Lower lobe of right lung (tissue), 2 donors: ENCODE measurements at regions not wholly inside any gene's neighbourhood (a gene's known extent, or its start where the extent isn't known, plus 50 kb on each side); places are given as distances from the start of the nearest gene placed in this dataset.
"Not testable (repeated sequence)": the region's sequence is repeated elsewhere in the genome, so short reads cannot be mapped to it uniquely, and the experiment has no call there.

Experiments used
- ATAC-seq, 2 donors: fragments of 200-7000 bp; cut with Tn5 transposase; one replicate each; pipeline ENCODE4 v1.9.1; 2020 to 2022; ENCODE audit warnings: mild to moderate bottlenecking in 2 of 2, moderate library complexity in 2 of 2
- DNase-seq: peaks from one replicate; pipeline ENCODE4 v3.0.0-alpha.2; 2020
- H3K27ac ChIP-seq: fragments of 200-600 bp; one replicate; pipeline ENCODE4 v1.8.0; 2022
- H3K27me3 ChIP-seq: fragments of 200-600 bp; one replicate; pipeline ENCODE4 v1.8.0; 2022; ENCODE audit warnings: low read depth
- H3K36me3 ChIP-seq: fragments of 200-600 bp; one replicate; pipeline ENCODE4 v1.8.0; 2022; ENCODE audit warnings: mild to moderate bottlenecking
- H3K4me1 ChIP-seq: fragments of 200-600 bp; one replicate; pipeline ENCODE4 v1.8.0; 2022
- H3K4me3 ChIP-seq: fragments of 200-600 bp; one replicate; pipeline ENCODE4 v1.8.0; 2022; ENCODE audit warnings: mild to moderate bottlenecking
- H3K9me3 ChIP-seq: fragments of 200-600 bp; one replicate; pipeline ENCODE4 v1.8.0; 2022
- intact Hi-C: fragments of 100-400 bp; cut with DNase I; formaldehyde crosslinking; loops from one replicate; pipeline ENCODE4 v1.11.0; 2022
- TF ChIP-seq, protein P1 (sequence below): fragments of 200-600 bp; IDR thresholded peaks from one replicate; pipeline ENCODE4 v1.8.0; 2022; ENCODE audit warnings: antibody characterized with exemption, mild to moderate bottlenecking
- donor health status: DM: no; HTN: yes; CAD: no; lungs with severe emphysema.

DNA sequence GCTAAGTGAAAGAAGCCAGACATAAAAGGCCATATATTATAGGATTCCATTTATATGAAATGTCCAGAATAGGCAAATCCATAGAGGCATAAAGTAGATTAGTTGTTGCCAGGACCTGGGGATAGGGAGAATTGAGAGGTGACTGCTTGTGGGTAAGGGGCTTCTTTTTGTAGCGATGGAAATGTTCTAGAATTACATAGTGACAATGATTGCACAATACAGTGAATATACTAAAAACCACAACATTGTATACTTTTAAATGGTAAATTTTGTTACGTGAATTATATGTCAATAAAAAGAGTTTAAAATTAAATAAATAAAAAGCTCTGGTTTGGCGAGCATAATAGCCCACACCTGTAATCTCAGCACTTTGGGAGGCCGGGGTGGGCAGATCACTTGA lies 486.8 kb downstream of the KLF12 start:
- ATAC-seq (no peak), DNase-seq (no peak)
- intact Hi-C loops: no loop called here
- no peaks in the 10 kb centered on the region for H3K4me1 ChIP-seq
- TF ChIP-seq, protein P1, sequence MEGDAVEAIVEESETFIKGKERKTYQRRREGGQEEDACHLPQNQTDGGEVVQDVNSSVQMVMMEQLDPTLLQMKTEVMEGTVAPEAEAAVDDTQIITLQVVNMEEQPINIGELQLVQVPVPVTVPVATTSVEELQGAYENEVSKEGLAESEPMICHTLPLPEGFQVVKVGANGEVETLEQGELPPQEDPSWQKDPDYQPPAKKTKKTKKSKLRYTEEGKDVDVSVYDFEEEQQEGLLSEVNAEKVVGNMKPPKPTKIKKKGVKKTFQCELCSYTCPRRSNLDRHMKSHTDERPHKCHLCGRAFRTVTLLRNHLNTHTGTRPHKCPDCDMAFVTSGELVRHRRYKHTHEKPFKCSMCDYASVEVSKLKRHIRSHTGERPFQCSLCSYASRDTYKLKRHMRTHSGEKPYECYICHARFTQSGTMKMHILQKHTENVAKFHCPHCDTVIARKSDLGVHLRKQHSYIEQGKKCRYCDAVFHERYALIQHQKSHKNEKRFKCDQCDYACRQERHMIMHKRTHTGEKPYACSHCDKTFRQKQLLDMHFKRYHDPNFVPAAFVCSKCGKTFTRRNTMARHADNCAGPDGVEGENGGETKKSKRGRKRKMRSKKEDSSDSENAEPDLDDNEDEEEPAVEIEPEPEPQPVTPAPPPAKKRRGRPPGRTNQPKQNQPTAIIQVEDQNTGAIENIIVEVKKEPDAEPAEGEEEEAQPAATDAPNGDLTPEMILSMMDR: no peak
- no peak overlapping the region for H3K4me3 ChIP-seq
- no peak overlapping the region for H3K27ac ChIP-seq
- H3K27me3 ChIP-seq: no peaks in the 10 kb centered on the region
- H3K36me3 ChIP-seq: no peaks in the 10 kb centered on the region
- H3K9me3 ChIP-seq: no peaks in the 10 kb centered on the region

DNA sequence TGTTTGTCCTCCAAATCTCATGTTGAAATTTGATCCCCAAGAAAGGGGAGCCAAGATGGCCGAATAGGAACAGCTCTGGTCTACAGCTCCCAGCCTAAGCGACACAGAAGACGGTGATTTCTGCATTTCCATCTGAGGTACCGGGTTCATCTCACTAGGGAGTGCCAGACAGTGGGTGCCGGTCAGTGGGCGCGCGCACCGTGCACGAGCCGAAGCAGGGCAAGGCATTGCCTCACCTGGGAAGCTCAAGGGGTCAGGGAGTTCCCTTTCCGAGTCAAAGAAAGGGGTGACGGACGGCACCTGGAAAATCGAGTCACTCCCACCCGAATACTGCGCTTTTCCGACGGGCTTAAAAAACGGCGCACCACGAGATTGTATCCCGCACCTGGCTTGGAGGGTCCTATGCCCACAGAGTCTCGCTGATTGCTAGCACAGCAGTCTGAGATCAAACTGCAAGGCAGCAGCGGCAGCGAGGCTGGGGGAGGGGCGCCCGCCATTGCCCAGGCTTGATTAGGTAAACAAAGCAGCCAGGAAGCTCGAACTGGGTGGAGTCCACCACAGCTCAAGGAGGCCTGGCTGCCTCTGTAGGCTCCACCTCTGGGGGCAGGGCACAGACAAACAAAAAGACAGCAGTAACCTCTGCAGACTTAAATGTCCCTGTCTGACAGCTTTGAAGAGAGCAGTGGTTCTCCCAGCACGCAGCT lies 493.6 kb downstream of the KLF12 start:
- intact Hi-C loops, ATAC-seq: not testable (repeated sequence)

DNA sequence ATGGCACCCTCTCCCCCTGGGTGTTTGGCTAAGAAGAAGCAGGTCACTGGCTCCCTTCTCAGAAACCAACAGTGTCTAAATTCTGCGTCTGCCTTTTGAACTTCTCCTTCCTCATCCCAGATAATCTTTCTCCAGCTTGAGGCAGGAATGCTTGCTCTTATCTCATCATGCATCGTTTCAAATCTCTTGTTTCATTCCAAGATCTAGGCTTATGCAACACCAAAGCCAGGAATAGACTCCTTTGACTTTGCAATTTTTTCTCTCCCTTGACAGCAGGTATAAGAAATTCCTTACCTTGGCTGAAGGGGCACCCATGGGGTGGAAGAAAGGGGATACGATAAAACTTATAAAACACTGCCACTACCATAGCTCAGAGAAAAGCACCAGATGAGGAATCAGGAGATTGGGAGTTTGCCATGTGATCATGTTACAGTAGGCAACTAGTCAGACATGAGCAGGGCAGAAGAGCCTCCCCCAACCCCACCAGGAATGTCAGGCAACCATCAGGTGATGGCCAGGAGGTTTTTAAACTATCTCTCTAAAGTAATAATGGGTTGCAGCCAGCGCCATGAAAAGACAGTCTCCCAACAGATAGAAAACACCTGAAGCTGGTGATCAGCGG lies 498.9 kb downstream of the KLF12 start:
- H3K36me3 ChIP-seq: no peaks in the 10 kb centered on the region
- intact Hi-C loops: no loop called here
- no peak overlapping the region for H3K4me3 ChIP-seq
- TF ChIP-seq, protein P1: no peak
- H3K4me1 ChIP-seq: no peaks in the 10 kb centered on the region
- no peaks in the 10 kb centered on the region for H3K9me3 ChIP-seq
- no peaks in the 10 kb centered on the region for H3K27me3 ChIP-seq
- no peak for ATAC-seq
- H3K27ac ChIP-seq: no peak overlapping the region
- DNase-seq: no peak

More for the DNA sequence above, 493.6 kb downstream of the KLF12 start:
- DNase-seq, H3K9me3 ChIP-seq, H3K4me1 ChIP-seq, H3K27me3 ChIP-seq, H3K27ac ChIP-seq, H3K4me3 ChIP-seq, H3K36me3 ChIP-seq: not testable (repeated sequence)

DNA sequence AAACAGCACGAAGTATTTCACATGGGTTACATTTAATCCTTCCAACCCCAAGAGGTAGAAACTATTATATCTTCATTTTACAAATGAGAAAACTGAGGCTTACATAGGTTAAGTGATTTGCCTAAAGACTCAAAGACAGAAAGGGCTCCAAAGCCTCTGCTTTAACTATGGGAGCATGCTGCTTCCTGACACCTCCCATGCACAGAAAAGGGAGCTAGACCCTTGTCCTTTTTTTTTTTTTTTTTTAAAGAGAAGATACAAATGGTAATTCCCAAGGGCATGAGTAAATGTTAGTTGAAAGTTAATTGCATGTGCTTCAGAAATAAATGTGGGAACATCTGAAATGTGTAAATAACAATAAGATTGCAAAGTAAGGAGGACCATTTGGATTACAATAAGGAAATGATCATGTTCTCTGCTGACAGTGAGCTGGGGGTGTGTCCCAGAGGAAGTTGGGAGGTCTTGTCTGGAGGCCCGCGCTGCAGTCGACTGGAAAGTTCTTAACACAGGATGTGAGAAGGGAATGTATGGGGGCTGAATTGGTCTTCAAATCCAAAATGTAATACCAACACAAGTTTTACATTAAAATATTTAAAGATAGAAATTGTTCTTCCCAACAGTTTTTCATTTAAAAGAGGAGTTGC lies 500.3 kb downstream of the KLF12 start:
- H3K4me1 ChIP-seq: no peaks in the 10 kb centered on the region
- intact Hi-C loops: no loop called here
- no peak for DNase-seq
- ATAC-seq: no peak
- no peaks in the 10 kb centered on the region for H3K36me3 ChIP-seq
- no peak overlapping the region for H3K4me3 ChIP-seq
- no peaks in the 10 kb centered on the region for H3K27me3 ChIP-seq
- H3K27ac ChIP-seq: no peak overlapping the region
- TF ChIP-seq, protein P1: no peak
- no peaks in the 10 kb centered on the region for H3K9me3 ChIP-seq

DNA sequence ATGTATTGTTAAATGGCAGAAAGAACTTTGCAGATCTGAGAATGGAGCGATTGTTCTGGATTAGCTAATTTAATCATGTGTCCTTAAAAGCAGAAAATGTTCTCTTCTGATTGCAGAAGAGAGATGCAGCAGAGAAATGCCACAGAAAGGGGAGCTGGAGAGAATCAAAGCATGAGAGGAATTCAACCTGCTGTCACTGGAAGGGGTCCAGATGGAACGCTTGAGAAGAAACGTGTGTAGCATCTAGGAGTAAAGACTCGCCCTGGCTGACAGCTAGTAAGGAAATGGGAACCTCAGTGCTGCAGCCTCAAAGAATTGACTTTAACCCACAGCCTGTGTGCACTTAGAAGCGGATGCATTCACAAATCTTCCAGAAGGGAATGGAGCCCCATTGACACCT lies 502.8 kb downstream of the KLF12 start:
- Histone ChIP-seq H3K36me3 (no peaks in the 10 kb centered on the region), H3K9me3 (no peaks in the 10 kb centered on the region), H3K27ac (no peak overlapping the region), H3K4me3 (no peak overlapping the region), H3K27me3 (no peaks in the 10 kb centered on the region), H3K4me1 (no peaks in the 10 kb centered on the region)
- TF ChIP-seq, protein P1: no peak
- DNase-seq: no peak
- ATAC-seq: no peak
- intact Hi-C loops: no loop called here
